ENCODE measurements at regions not wholly inside any gene's neighbourhood (a gene's known extent, or its start where the extent isn't known, plus 50 kb on each side); places are given as distances from the start of the nearest gene placed in this dataset.

- Histone ChIP-seq H3K4me3 (ENCODE audit: low read length, poor library complexity, severe bottlenecking) (no peak overlapping the region), H3K27me3 (ENCODE audit: insufficient read depth, low read length, poor library complexity, severe bottlenecking) (no peaks in the 10 kb centered on the region)
Measured at GRCh38 chr2:38502107-38502506, 100.6 kb downstream of the HNRNPLL start.

GRCh38 chr2:38500283-38500634 is 102.5 kb downstream of the HNRNPLL start:
- Histone ChIP-seq H3K27me3 (ENCODE audit: insufficient read depth, low read length, poor library complexity, severe bottlenecking) (no peaks in the 10 kb centered on the region), H3K4me2 (ENCODE audit: low read depth, low read length, poor library complexity, severe bottlenecking) (no peak overlapping the region), H3K4me3 (ENCODE audit: low read length, poor library complexity, severe bottlenecking) (no peak overlapping the region), H3K9me3 (ENCODE audit: insufficient read depth, low read depth, low read length) (no peaks in the 10 kb centered on the region; the same call in 1 of the 2 replicates), H2AFZ (ENCODE audit: low read length) (no peak overlapping the region), H3K9ac (ENCODE audit: low read depth, low read length, poor library complexity, severe bottlenecking) (no peak overlapping the region), H3K4me1 (ENCODE audit: insufficient read depth, low read length, poor library complexity, severe bottlenecking) (peaks cover 21% of the 10 kb centered on the region), H3K79me2 (ENCODE audit: insufficient read depth, low read length) (no peaks in the 10 kb centered on the region), H3K9me2 (replicated peaks; ENCODE audit: low read depth, low read length) (no peaks in the 10 kb centered on the region), H3F3A (ENCODE audit: low read depth) (peaks cover 3% of the 10 kb centered on the region; the same call in 1 of the 2 replicates), H4K20me1 (ENCODE audit: insufficient read depth, low read length, poor library complexity, severe bottlenecking) (no peaks in the 10 kb centered on the region), H3K36me3 (ENCODE audit: insufficient read depth, low read length) (no peaks in the 10 kb centered on the region)
- TF ChIP-seq CTCF (conservative IDR thresholded peaks at IDR 0.05; ENCODE audit: low read length) (no peak), EZH2phosphoT487 (IDR thresholded peaks at IDR 0.05; ENCODE audit: borderline replicate concordance) (no peak)

More at GRCh38 chr2:38502107-38502506, 100.6 kb downstream of the HNRNPLL start:
- TF ChIP-seq CTCF (conservative IDR thresholded peaks at IDR 0.05; ENCODE audit: low read length), result no peak
- no peak for TF ChIP-seq EZH2phosphoT487 (IDR thresholded peaks at IDR 0.05; ENCODE audit: borderline replicate concordance)
- Histone ChIP-seq H3K9ac (ENCODE audit: low read depth, low read length, poor library complexity, severe bottlenecking) (no peak overlapping the region), H2AFZ (ENCODE audit: low read length) (no peak overlapping the region), H4K20me1 (ENCODE audit: insufficient read depth, low read length, poor library complexity, severe bottlenecking) (no peaks in the 10 kb centered on the region), H3F3A (ENCODE audit: low read depth) (peaks cover 3% of the 10 kb centered on the region; the same call in 1 of the 2 replicates), H3K79me2 (ENCODE audit: insufficient read depth, low read length) (no peaks in the 10 kb centered on the region), H3K36me3 (ENCODE audit: insufficient read depth, low read length) (no peaks in the 10 kb centered on the region), H3K4me2 (ENCODE audit: low read depth, low read length, poor library complexity, severe bottlenecking) (no peak overlapping the region), H3K4me1 (ENCODE audit: insufficient read depth, low read length, poor library complexity, severe bottlenecking) (peaks cover 21% of the 10 kb centered on the region), H3K9me2 (replicated peaks; ENCODE audit: low read depth, low read length) (no peaks in the 10 kb centered on the region), H3K9me3 (ENCODE audit: insufficient read depth, low read depth, low read length) (no peaks in the 10 kb centered on the region; the same call in 1 of the 2 replicates)

GRCh38 chr2:38499548-38500282 is 103.0 kb downstream of the HNRNPLL start:
- Histone ChIP-seq H3K4me3 (ENCODE audit: low read length, poor library complexity, severe bottlenecking) (no peak overlapping the region), H3K9ac (ENCODE audit: low read depth, low read length, poor library complexity, severe bottlenecking) (no peak overlapping the region), H3K36me3 (ENCODE audit: insufficient read depth, low read length) (no peaks in the 10 kb centered on the region), H3K4me2 (ENCODE audit: low read depth, low read length, poor library complexity, severe bottlenecking) (no peak overlapping the region), H3K79me2 (ENCODE audit: insufficient read depth, low read length) (no peaks in the 10 kb centered on the region), H3K9me2 (replicated peaks; ENCODE audit: low read depth, low read length) (no peaks in the 10 kb centered on the region), H3K27me3 (ENCODE audit: insufficient read depth, low read length, poor library complexity, severe bottlenecking) (no peaks in the 10 kb centered on the region), H4K20me1 (ENCODE audit: insufficient read depth, low read length, poor library complexity, severe bottlenecking) (no peaks in the 10 kb centered on the region), H3F3A (ENCODE audit: low read depth) (peaks cover 3% of the 10 kb centered on the region; the same call in 1 of the 2 replicates), H2AFZ (ENCODE audit: low read length) (no peak overlapping the region), H3K4me1 (ENCODE audit: insufficient read depth, low read length, poor library complexity, severe bottlenecking) (peaks cover 21% of the 10 kb centered on the region), H3K9me3 (ENCODE audit: insufficient read depth, low read depth, low read length) (no peaks in the 10 kb centered on the region; the same call in 1 of the 2 replicates)
- TF ChIP-seq CTCF (conservative IDR thresholded peaks at IDR 0.05; ENCODE audit: low read length) (no peak), EZH2phosphoT487 (IDR thresholded peaks at IDR 0.05; ENCODE audit: borderline replicate concordance) (no peak)
